Tibial nerve (tissue), 4 donors: ENCODE measurements at regions not wholly inside any gene's neighbourhood (a gene's known extent, or its start where the extent isn't known, plus 50 kb on each side); places are given as distances from the start of the nearest gene placed in this dataset.
"Not testable (repeated sequence)": the region's sequence is repeated elsewhere in the genome, so short reads cannot be mapped to it uniquely, and the experiment has no call there.

Source experiments
- DNase-seq, 2 donors: peaks; one replicate each; pipeline ENCODE4 v3.0.0-alpha.2; 2019; ENCODE audit warnings: low spot score in 2 of 2
- H3K27ac ChIP-seq, 4 donors: fragments of 200-600 bp; sonication (generic) in 3 of 4; one replicate each; pipeline ENCODE4 v1.5.1; 2017 to 2019; ENCODE audit warnings: mild to moderate bottlenecking in 1 of 4
- H3K27me3 ChIP-seq, 2 donors: fragments of 200-600 bp; sonication (generic) in 1 of 2; one replicate each; pipeline versions ENCODE4 v1.5.1 to v1.6.0; 2017 to 2019
- H3K36me3 ChIP-seq, 3 donors: fragments of 200-600 bp; sonication (generic); one replicate each; pipeline ENCODE4 v1.5.1; 2018 to 2019
- H3K4me1 ChIP-seq, 4 donors: fragments of 200-600 bp; sonication (generic) in 3 of 4; one replicate each; pipeline ENCODE4 v1.5.1; 2017 to 2019
- H3K4me3 ChIP-seq, 4 donors: fragments of 200-600 bp; sonication (generic) in 3 of 4; one replicate each; pipeline ENCODE4 v1.5.1; 2017 to 2019; ENCODE audit warnings: mild to moderate bottlenecking in 1 of 4, moderate library complexity in 1 of 4
- H3K9me3 ChIP-seq, 4 donors: fragments of 200-600 bp; sonication (generic) in 3 of 4; one replicate each; pipeline ENCODE4 v1.5.1; 2017 to 2019
- CTCF ChIP-seq, 5 experiments: fragments of 200-600 bp in 3 of 5; fragments of 450-650 bp in 2 of 5; sonication (generic) in 3 of 5; IDR thresholded peaks; one replicate each; pipeline ENCODE4 v1.5.1; 2016 to 2019; ENCODE audit warnings: antibody characterized with exemption in 5 of 5, mild to moderate bottlenecking in 3 of 5, moderate library complexity in 2 of 5
- EP300 ChIP-seq, 2 donors: sonication (generic); formaldehyde crosslinking; IDR thresholded peaks; one replicate each; pipeline ENCODE4 v1.6.1; 2017; ENCODE audit warnings: antibody characterized with exemption in 2 of 2, mild to moderate bottlenecking in 1 of 2
- POLR2A ChIP-seq, 2 donors: fragments of 450-650 bp; IDR thresholded peaks; one replicate each; pipeline ENCODE4 v1.6.1; 2017; ENCODE audit warnings: antibody characterized with exemption in 2 of 2, mild to moderate bottlenecking in 2 of 2, moderate library complexity in 2 of 2
- WGBS, 2 donors: methylation state at CpG; one replicate each; pipeline ENCODE4 v1.1.5; 2018; 5-methylcytosine and 5-hydroxymethylcytosine counted together

DNA sequence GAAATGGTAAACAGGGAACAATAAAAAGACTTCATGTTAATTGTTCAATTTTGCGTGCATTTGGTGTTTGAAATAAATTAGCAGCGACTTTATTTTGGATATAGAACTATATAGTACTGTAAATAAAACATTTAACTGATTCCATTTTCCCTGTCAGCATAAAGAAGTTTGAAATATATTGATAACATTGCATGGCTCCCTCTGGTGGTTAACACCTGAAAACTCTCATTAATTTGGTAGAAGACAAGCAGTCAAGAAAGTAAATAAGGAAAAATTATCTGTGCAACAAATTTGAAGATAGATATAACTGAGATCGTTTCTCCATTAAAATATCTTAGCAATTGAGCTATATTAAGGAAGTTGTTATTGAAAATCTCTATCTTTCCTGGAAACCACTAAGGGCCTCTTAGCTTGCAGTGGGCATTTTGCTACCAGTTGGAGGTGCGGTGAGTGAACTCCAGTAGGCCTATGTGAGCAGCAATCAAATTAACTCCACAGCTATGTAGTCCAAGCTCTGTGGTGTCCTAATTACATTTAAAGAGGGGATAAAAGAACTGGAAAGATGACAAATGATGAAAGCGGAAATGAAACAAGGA is 435.7 kb upstream of the FKBP1C start:
- H3K36me3 ChIP-seq: no peaks in the 10 kb centered on the region
- no peaks in the 10 kb centered on the region for H3K27me3 ChIP-seq
- H3K9me3 ChIP-seq: no peaks in the 10 kb centered on the region
- no peak for TF ChIP-seq POLR2A (IDR thresholded peaks at IDR 0.05)
- TF ChIP-seq EP300 (IDR thresholded peaks at IDR 0.05): no peak
- peak in 3 of 5 experiments; percentile 8 to 52 (median 40) for TF ChIP-seq CTCF (IDR thresholded peaks at IDR 0.05)
- H3K4me3 ChIP-seq: no peak overlapping the region
- H3K27ac ChIP-seq: no peak overlapping the region
- no peaks in the 10 kb centered on the region for H3K4me1 ChIP-seq
- 47 to 49% methylated on average over 5 of the region's 5 CpGs for WGBS, 2 donors
- no peak for DNase-seq

GRCh38 chr6:62766174-62766573 is 445.1 kb upstream of the FKBP1C start:
- DNase-seq, H3K4me1 ChIP-seq, H3K27ac ChIP-seq, H3K27me3 ChIP-seq, H3K36me3 ChIP-seq, H3K9me3 ChIP-seq, H3K4me3 ChIP-seq: not testable (repeated sequence)
- 79 to 80% methylated on average over 5 of the region's 5 CpGs for WGBS, 2 donors

GRCh38 chr6:62764841-62765240 is 446.4 kb upstream of the FKBP1C start:
- no peak for DNase-seq
- 88 to 92% methylated on average over 3 of the region's 3 CpGs for WGBS, 2 donors
- no peak for TF ChIP-seq CTCF (IDR thresholded peaks at IDR 0.05)
- TF ChIP-seq POLR2A (IDR thresholded peaks at IDR 0.05): no peak
- TF ChIP-seq EP300 (IDR thresholded peaks at IDR 0.05): no peak
- no peaks in the 10 kb centered on the region for H3K4me1 ChIP-seq
- H3K4me3 ChIP-seq: no peak overlapping the region
- no peaks in the 10 kb centered on the region for H3K9me3 ChIP-seq
- no peaks in the 10 kb centered on the region for H3K27me3 ChIP-seq
- H3K27ac ChIP-seq: no peak overlapping the region
- no peaks in the 10 kb centered on the region for H3K36me3 ChIP-seq

DNA sequence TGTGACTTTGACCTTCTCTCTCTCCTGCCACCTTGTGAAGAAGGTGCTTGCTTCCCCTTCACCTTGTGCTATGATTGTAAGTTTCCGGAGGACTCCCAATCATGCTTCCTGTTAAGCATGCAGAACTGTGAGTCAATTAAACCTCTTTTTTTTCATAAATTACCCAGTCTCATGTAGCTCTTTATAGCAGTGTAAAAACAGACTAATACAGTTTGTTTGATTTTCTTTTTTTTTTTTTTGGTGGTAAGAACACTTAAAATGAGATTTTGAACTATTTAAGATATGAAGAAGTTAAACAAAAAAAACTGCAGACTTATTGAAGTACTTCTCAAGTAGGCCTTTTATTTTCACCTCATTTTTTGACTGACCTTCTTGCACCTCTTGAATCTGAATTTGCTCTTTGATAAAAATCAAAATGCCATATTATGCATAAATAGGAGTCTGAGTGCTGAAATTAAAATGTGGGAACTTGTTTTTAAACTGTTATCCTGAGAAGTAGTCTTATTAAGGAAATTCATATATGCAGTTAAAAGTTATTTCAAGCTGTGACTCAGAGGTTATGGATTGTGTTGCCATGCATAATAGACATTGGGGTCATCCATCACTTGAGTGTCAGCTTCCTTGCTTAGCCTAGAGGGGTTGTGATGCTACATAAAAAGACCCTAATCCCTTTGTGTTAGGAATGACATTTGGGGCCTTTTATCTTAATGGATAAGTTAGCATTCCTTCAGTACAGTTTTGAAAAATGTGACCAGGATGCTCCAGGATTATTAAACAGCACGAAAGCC is 447.9 kb upstream of the FKBP1C start:
- no peak for TF ChIP-seq CTCF (IDR thresholded peaks at IDR 0.05)
- no peak for TF ChIP-seq EP300 (IDR thresholded peaks at IDR 0.05)
- no peak for TF ChIP-seq POLR2A (IDR thresholded peaks at IDR 0.05)
- Histone ChIP-seq H3K27ac (no peak overlapping the region), H3K9me3 (no peaks in the 10 kb centered on the region), H3K4me3 (no peak overlapping the region), H3K36me3 (no peaks in the 10 kb centered on the region), H3K4me1 (no peaks in the 10 kb centered on the region), H3K27me3 (no peaks in the 10 kb centered on the region)
- no peak for DNase-seq
- 58 to 72% methylated on average over 2 of the region's 2 CpGs for WGBS, 2 donors

DNA sequence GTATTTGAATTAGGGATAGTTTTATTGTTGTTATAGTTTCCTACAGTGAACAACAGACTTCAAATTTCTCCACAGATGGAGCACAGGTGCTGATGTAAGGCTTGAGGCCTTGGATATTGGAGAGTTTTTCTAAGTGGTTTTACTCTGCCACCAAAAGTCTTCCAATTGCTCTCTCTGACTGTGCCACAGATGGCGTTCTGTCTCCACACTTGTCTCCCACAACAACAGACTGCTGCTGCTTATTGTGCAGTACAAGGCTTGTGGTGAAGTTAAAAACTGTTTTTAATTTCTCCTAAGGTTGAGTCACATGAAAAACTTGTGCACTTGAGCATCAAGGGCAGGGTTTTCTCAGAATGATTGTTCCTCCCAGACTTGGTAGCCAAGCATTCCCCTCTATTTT is 460.9 kb upstream of the KHDRBS2 start:
- H3K27me3 ChIP-seq: no peaks in the 10 kb centered on the region
- no peak for DNase-seq
- 70 to 74% methylated on average over 1 of the region's 1 CpG for WGBS, 2 donors
- H3K9me3 ChIP-seq: no peaks in the 10 kb centered on the region
- no peak overlapping the region for H3K4me3 ChIP-seq
- H3K27ac ChIP-seq: no peak overlapping the region
- TF ChIP-seq EP300 (IDR thresholded peaks at IDR 0.05) (no peak), POLR2A (IDR thresholded peaks at IDR 0.05) (no peak), CTCF (IDR thresholded peaks at IDR 0.05) (no peak)
- H3K36me3 ChIP-seq: no peaks in the 10 kb centered on the region
- no peaks in the 10 kb centered on the region for H3K4me1 ChIP-seq
